ENCODE measurements at regions not wholly inside any gene's neighbourhood (a gene's known extent, or its start where the extent isn't known, plus 50 kb on each side); places are given as distances from the start of the nearest gene placed in this dataset.

GRCh38 chr16:86866986-86867722 is 288.8 kb downstream of the FOXL1 start:
- Mint-ChIP-seq H3K4me3 (no peak overlapping the region), H3K9me3 (peaks cover 0 to 9% (median 6%) of the 10 kb centered on the region in 7 donors), H3K36me3 (no peaks in the 10 kb centered on the region), H3K27ac (no peak overlapping the region), H3K27me3 (peaks cover 0 to 9% (median 9%) of the 10 kb centered on the region in 3 donors), H3K4me1 (no peaks in the 10 kb centered on the region)
- ATAC-seq (ENCODE audit: low read depth in 2 of 2), result no peak
- DNase-seq, result no peak

GRCh38 chr16:86868070-86868469 is 289.7 kb downstream of the FOXL1 start:
- DNase-seq (no peak), ATAC-seq (ENCODE audit: low read depth in 2 of 2) (no peak)
- H3K27ac Mint-ChIP-seq, result no peak overlapping the region
- H3K9me3 Mint-ChIP-seq, result peaks cover 3 to 12% (median 8%) of the 10 kb centered on the region in 7 donors
- no peaks in the 10 kb centered on the region for H3K4me1 Mint-ChIP-seq
- peaks cover 8 to 17% (median 9%) of the 10 kb centered on the region in 3 donors for H3K27me3 Mint-ChIP-seq
- H3K4me3 Mint-ChIP-seq, result no peak overlapping the region
- peaks cover 0 to 6% of the 10 kb centered on the region in 2 donors for H3K36me3 Mint-ChIP-seq

- DNase-seq (no peak), ATAC-seq (ENCODE audit: low read depth in 2 of 2) (no peak)
- Mint-ChIP-seq H3K9me3 (peaks cover 3 to 12% (median 8%) of the 10 kb centered on the region in 7 donors), H3K4me1 (no peaks in the 10 kb centered on the region), H3K4me3 (no peak overlapping the region), H3K27me3 (peaks cover 8 to 17% (median 9%) of the 10 kb centered on the region in 3 donors), H3K36me3 (peaks cover 0 to 6% of the 10 kb centered on the region in 2 donors), H3K27ac (no peak overlapping the region)
Observed at GRCh38 chr16:86868786-86869185, 290.4 kb downstream of the FOXL1 start.

GRCh38 chr16:86869288-86870022 is 291.1 kb downstream of the FOXL1 start:
- ATAC-seq (ENCODE audit: low read depth in 2 of 2), result no peak
- Mint-ChIP-seq H3K27ac (no peak overlapping the region), H3K9me3 (peaks cover 3 to 11% (median 7%) of the 10 kb centered on the region in 7 donors), H3K4me1 (no peaks in the 10 kb centered on the region), H3K4me3 (no peak overlapping the region), H3K36me3 (peaks cover 0 to 6% of the 10 kb centered on the region in 2 donors), H3K27me3 (peaks cover 10 to 17% (median 14%) of the 10 kb centered on the region in 3 donors)
- no peak for DNase-seq

- H3K27ac Mint-ChIP-seq, result no peak overlapping the region
- H3K36me3 Mint-ChIP-seq, result peaks cover 0 to 6% of the 10 kb centered on the region in 2 donors
- no peaks in the 10 kb centered on the region for H3K4me1 Mint-ChIP-seq
- DNase-seq (no peak), ATAC-seq (ENCODE audit: low read depth in 2 of 2) (no peak)
- H3K27me3 Mint-ChIP-seq, result peaks cover 13 to 17% (median 14%) of the 10 kb centered on the region in 3 donors
- H3K9me3 Mint-ChIP-seq, result peaks cover 0 to 9% (median 3%) of the 10 kb centered on the region in 7 donors
- H3K4me3 Mint-ChIP-seq, result no peak overlapping the region
Observed at GRCh38 chr16:86870380-86870779, 292.0 kb downstream of the FOXL1 start.

GRCh38 chr16:86872131-86872530 is 293.8 kb downstream of the FOXL1 start:
- no peak overlapping the region for H3K27ac Mint-ChIP-seq
- peaks cover 0 to 9% of the 10 kb centered on the region in 2 donors for H3K36me3 Mint-ChIP-seq
- DNase-seq (no peak), ATAC-seq (ENCODE audit: low read depth in 2 of 2) (no peak)
- peaks cover 27 to 33% (median 29%) of the 10 kb centered on the region in 3 donors for H3K27me3 Mint-ChIP-seq
- no peak overlapping the region for H3K4me3 Mint-ChIP-seq
- no peaks in the 10 kb centered on the region for H3K4me1 Mint-ChIP-seq
- peaks cover 0 to 13% (median 5%) of the 10 kb centered on the region in 7 donors for H3K9me3 Mint-ChIP-seq

- H3K9me3 Mint-ChIP-seq, result peaks cover 0 to 19% (median 8%) of the 10 kb centered on the region in 7 donors
- H3K36me3 Mint-ChIP-seq, result peaks cover 0 to 16% of the 10 kb centered on the region in 2 donors
- no peak overlapping the region for H3K27ac Mint-ChIP-seq
- H3K4me3 Mint-ChIP-seq, result no peak overlapping the region
- H3K4me1 Mint-ChIP-seq, result no peaks in the 10 kb centered on the region
- no peak for DNase-seq
- H3K27me3 Mint-ChIP-seq, result peaks cover 34 to 40% (median 36%) of the 10 kb centered on the region in 3 donors
- ATAC-seq (ENCODE audit: low read depth in 2 of 2), result no peak
Observed at GRCh38 chr16:86872833-86873232, 294.5 kb downstream of the FOXL1 start.

GRCh38 chr16:86874141-86874540 is 295.8 kb downstream of the FOXL1 start:
- DNase-seq (no peak), ATAC-seq (ENCODE audit: low read depth in 2 of 2) (no peak)
- Mint-ChIP-seq H3K9me3 (peaks cover 3 to 22% (median 9%) of the 10 kb centered on the region in 7 donors), H3K36me3 (peaks cover 0 to 21% of the 10 kb centered on the region in 2 donors), H3K27me3 (peaks cover 33 to 49% (median 45%) of the 10 kb centered on the region in 3 donors), H3K27ac (no peak overlapping the region), H3K4me1 (no peaks in the 10 kb centered on the region), H3K4me3 (no peak overlapping the region)

GRCh38 chr16:86876499-86876898 is 298.1 kb downstream of the FOXL1 start:
- peaks cover 44 to 73% (median 69%) of the 10 kb centered on the region in 3 donors for H3K27me3 Mint-ChIP-seq
- H3K27ac Mint-ChIP-seq, result no peak overlapping the region
- H3K9me3 Mint-ChIP-seq, result peaks cover 3 to 30% (median 9%) of the 10 kb centered on the region in 7 donors
- peaks cover 0 to 31% of the 10 kb centered on the region in 2 donors for H3K36me3 Mint-ChIP-seq
- DNase-seq, result no peak
- no peaks in the 10 kb centered on the region for H3K4me1 Mint-ChIP-seq
- no peak overlapping the region for H3K4me3 Mint-ChIP-seq
- no peak for ATAC-seq (ENCODE audit: low read depth in 2 of 2)

- Mint-ChIP-seq H3K4me3 (no peak overlapping the region), H3K36me3 (peaks cover 0 to 31% of the 10 kb centered on the region in 2 donors), H3K27ac (no peak overlapping the region), H3K4me1 (no peaks in the 10 kb centered on the region), H3K27me3 (peaks cover 44 to 79% (median 72%) of the 10 kb centered on the region in 3 donors), H3K9me3 (peaks cover 3 to 30% (median 9%) of the 10 kb centered on the region in 7 donors)
- no peak for DNase-seq
- ATAC-seq (ENCODE audit: low read depth in 2 of 2), result no peak
Observed at GRCh38 chr16:86877108-86877507, 298.8 kb downstream of the FOXL1 start.

- Mint-ChIP-seq H3K27ac (no peak overlapping the region), H3K27me3 (peaks cover 45 to 79% (median 70%) of the 10 kb centered on the region in 3 donors), H3K9me3 (peaks cover under 1 to 23% (median 8%) of the 10 kb centered on the region in 7 donors), H3K36me3 (peaks cover 0 to 26% of the 10 kb centered on the region in 2 donors), H3K4me3 (no peak overlapping the region), H3K4me1 (no peaks in the 10 kb centered on the region)
- DNase-seq (no peak), ATAC-seq (ENCODE audit: low read depth in 2 of 2) (no peak)
Observed at GRCh38 chr16:86877835-86878234, 299.5 kb downstream of the FOXL1 start.

- Mint-ChIP-seq H3K27me3 (peaks cover 50 to 81% (median 75%) of the 10 kb centered on the region in 3 donors), H3K27ac (no peak overlapping the region)
- DNase-seq, result no peak
Observed at GRCh38 chr16:86878236-86879080, 300.1 kb downstream of the FOXL1 start.

GRCh38 chr16:86879268-86879667 is 300.9 kb downstream of the FOXL1 start:
- Mint-ChIP-seq H3K27ac (no peak overlapping the region), H3K4me3 (peak overlapping the region in 1 of 8 donors; percentile 52), H3K27me3 (peaks cover 46 to 81% (median 75%) of the 10 kb centered on the region in 3 donors), H3K36me3 (peaks cover 0 to 24% of the 10 kb centered on the region in 2 donors), H3K4me1 (no peaks in the 10 kb centered on the region), H3K9me3 (peaks cover 0 to 22% (median 7%) of the 10 kb centered on the region in 7 donors)
- ATAC-seq (ENCODE audit: low read depth in 2 of 2) (no peak), DNase-seq (no peak)

More at GRCh38 chr16:86878236-86879080, 300.1 kb downstream of the FOXL1 start:
- Mint-ChIP-seq H3K36me3 (peaks cover 0 to 24% of the 10 kb centered on the region in 2 donors), H3K4me3 (no peak overlapping the region), H3K9me3 (peaks cover 0 to 22% (median 7%) of the 10 kb centered on the region in 7 donors), H3K4me1 (no peaks in the 10 kb centered on the region)
- ATAC-seq (ENCODE audit: low read depth in 2 of 2), result no peak
